ENCODE measurements at regions not wholly inside any gene's neighbourhood (a gene's known extent, or its start where the extent isn't known, plus 50 kb on each side); places are given as distances from the start of the nearest gene placed in this dataset.
"Not testable (repeated sequence)": the region's sequence is repeated elsewhere in the genome, so short reads cannot be mapped to it uniquely, and the experiment has no call there.

DNA sequence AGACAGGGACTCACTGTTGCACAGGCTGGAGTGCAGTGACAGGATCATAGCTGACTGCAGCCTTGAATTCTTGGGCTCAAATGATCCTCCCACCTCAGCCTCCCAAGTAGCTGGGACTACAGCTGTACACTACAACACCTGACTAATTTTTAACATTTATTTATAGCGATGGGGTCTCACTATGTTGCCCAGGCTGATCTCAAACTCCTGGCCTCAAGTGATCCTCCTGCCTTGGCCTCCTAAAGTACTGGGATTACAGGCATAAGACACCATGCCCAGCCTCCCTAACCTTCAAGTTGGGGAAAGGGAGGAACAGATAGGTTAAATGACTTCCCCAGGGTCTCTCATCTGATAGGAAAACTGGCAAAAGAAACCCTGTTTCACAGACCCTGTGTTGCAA, 919.5 kb downstream of the TYW1 start:
- DNase-seq (ENCODE audit: low read depth), result not testable (repeated sequence)

DNA sequence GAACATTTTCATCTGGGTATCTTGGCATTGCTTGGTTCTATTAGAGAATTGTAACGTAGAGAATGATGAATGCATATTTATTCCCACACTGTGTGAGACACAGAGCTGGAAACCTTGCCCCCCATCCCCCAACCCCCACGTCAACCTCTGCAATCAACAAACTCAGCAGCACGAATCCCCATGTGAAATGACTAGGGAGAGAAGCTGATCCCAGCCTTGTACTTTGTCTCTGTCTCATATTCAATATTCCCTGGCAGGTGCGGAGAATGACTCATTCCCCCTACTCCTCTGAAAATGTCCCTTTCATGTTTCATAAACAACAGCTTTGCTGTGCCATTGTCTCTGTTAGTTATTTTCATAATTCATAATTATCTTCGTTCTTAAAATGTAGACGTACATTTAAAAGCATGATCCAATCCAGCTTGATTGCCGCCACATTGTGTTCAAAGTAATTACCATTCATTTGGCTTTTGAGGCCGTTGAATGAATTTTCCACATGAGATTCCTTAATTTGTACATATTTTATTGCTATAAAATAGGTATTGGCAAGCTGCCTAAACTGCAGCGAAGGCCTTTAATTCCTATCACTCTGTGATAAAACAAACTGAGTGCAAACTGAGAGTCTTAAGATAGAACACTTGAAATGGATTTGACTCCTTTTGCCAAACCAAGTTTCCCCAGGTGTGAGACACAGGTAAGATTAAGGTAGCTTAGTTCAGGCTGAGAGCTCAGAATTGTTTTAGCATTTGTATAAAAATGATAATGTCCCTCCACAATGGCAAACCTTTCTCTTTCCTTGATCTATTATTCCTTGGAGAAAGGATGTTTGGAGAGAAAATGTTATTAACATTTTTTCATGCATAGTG, 920.2 kb downstream of the TYW1 start:
- DNase-seq (ENCODE audit: low read depth), result no peak

DNA sequence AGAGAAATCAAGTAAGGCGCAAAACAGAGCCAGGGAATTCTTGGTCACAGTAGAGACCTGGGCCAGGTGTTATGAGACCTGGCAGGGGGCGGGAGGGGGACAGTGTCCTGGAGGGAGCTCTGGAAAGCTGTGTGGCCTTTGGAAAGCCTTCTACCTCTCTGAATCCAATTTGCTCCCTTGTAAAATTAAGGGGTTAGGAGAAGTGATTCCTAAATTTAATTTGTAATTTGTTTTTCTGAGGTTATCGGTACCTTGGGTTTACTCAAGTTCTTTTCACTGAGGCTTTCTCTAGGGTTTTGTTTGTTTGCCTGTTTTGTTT, 920.8 kb downstream of the TYW1 start:
- DNase-seq (ENCODE audit: low read depth), result no peak

GRCh38 chr7:67918158-67918557, 921.5 kb downstream of the TYW1 start:
- DNase-seq (ENCODE audit: low read depth), result no peak

- DNase-seq (ENCODE audit: low read depth), result no peak
These were observed 926.7 kb downstream of the TYW1 start for GRCh38 chr7:67923286-67923685.

DNA sequence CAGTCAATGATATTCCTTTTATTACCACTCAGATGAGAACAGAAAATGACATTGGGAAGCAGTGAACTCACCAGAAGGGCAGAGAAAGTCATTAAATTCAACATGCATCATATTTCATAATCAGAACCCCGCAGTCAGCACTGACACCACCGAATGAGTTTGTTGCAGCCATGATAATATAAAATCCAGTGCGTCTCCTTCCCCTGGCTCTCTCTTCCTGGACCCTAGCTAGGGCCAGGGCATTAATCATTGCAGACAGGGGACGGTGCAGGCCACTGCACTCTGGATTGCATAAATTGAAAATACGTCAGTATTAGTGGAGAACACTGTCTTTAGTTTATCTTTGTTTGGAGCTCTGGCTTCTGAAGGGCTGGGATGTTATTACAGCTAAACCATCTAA, 931.5 kb downstream of the TYW1 start:
- no peak for DNase-seq (ENCODE audit: low read depth)

DNA sequence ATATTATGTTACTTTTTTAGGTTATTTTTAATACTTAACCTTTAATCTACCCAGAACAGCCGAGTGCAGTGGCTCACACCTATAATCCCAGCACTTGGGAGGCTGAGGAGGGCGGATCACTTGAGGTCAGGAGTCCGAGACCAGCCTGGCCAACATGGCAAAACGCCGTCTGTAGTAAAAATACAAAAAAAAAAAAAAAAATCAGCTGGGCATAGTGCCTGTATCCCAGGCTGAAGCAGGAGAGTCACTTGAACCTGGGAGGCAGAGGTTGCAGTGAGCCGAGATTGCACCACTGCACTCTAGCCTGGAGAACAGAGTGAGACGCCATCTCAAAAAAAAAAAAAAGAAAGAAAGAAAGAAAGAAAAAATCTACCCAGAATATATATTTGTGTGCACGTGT, 939.8 kb downstream of the TYW1 start:
- not testable (repeated sequence) for DNase-seq (ENCODE audit: low read depth)

GRCh38 chr7:67940400-67940799, 943.8 kb downstream of the TYW1 start:
- DNase-seq (ENCODE audit: low read depth), result no peak

- DNase-seq (ENCODE audit: low read depth), result no peak
These were observed 950.6 kb downstream of the TYW1 start for GRCh38 chr7:67947191-67947590.

DNA sequence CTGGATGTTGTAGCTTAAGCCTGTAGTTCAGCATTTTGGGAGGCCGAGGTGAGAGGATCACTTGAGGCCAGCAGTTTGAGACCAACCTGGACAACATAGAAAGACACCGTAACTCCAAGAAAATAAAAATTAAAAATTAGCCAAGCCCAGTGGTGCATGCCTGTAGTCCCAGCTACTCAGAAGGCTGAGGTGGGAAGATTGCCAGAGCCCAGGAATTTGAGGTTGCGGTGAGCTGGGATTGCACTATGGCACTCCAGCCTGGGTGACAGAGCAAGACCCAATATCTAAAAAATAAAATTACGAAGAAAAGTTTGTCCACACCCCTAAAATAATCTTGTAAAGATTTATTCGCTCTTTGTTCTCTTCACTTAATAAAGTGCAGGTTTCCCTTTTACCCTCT, 951.0 kb downstream of the TYW1 start:
- no peak for DNase-seq (ENCODE audit: low read depth)

DNA sequence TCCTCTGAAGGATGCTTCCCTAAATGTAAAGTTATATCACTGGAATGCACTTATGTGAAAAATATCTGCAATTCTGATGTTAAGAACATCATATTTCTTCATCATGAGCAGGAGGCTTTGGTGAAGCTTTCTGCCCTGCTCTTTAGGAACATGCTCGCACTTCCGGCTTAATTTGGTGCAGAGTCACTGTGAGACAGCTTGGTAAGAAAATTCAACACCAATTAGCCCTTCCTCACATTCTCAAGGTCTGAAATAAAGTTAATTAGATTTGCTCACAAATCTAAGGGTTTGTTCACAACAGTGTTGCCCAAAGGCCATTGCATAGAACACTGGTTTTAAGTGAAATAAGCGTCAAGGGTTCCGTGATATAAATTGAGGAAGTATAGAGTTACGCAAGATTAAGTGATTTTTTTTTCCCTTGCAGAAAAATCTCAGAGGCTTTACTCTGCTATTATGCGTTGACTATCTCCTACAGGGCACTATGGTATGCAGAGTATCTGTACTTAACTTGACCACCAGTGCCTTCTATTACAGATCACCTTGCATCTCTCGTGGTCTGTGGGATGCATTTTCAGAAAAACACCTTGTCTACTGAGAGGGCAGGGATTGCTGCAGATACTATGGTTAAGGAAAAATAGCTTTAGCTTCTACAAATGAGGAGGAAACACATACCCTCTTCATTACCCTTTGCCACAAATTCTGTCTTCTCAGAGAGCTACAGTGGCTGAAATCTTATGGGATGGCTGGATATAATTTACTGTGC, 953.9 kb downstream of the TYW1 start:
- DNase-seq (ENCODE audit: low read depth), result no peak

DNA sequence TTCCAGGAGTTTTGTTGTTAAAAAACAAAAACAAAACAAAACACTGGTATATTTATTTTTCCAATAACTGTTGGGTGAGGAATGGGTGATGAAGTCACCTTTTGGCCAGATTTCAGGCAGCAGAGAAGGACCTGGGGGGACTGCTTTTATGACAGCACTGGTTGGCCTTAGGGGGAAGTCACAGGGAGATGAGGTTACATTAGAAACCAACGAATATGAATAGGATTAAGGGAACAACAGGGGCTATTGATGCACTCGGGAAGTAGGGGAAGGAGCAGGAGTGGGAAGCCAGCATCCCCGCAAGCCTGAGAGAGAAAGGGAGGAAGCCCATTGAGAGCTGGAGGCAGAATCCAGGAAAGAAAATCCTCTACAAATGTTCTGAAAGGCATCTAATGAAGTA, 958.4 kb downstream of the TYW1 start:
- no peak for DNase-seq (ENCODE audit: low read depth)

- DNase-seq (ENCODE audit: low read depth), result no peak
These were observed 966.2 kb downstream of the TYW1 start for GRCh38 chr7:67962863-67963262.

DNA sequence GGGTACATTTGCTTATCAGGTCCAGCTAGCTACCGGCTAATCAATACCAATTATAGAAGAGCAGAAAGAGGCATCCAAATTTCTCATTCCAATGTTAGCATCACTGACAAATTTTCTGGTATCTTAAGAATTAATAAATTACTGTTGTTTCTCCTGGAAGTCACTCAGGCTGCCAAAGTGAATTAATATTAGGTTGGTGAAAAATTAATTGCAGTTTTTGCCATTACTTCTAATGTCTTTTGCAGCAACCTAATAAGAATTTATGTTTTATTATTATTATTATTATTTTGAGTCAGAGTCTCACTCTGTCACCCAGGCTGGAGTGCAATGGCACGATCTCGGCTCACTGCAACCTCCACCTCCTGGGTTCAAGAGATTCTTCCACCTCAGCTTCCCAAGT, 979.9 kb downstream of the TYW1 start:
- DNase-seq (ENCODE audit: low read depth), result no peak

DNA sequence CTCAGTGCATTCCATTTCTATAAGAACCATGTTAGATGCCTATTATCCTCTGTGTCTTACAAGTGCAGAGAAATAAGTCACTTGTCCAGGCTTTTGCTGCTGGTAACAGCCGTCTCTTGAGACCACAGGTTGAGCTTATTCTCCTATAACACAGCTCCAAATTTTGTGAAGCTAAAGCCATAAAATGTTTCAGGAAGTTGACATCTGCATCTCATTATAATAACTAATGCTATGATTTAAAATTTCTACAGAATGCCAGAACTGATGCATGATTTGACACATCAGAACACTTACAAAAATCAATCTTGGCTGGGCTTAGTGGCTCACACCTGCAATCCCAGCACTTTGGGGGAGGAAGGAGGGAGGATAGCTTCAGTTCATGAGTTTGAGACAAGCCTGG, 986.9 kb downstream of the TYW1 start:
- no peak for DNase-seq (ENCODE audit: low read depth)

DNA sequence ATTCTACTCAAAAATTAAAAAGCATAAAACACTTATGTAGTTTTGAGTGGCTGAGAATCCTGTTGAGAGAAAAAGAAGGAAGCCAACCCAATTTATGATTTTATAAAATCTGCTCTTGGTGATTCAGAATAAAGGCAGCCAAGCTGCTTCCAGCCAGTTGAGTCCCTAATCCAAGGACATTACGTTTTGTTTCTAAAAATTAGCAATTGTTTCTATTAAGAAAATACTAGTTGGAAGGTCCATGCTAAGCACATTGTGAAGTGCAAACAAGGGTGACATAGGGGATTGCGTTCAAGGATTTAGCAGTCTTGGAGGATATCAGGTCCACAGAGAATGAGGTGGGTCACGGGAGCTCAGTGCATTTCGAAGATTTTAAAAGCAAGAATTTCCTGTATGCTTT, 987.7 kb downstream of the TYW1 start:
- no peak for DNase-seq (ENCODE audit: low read depth)

DNA sequence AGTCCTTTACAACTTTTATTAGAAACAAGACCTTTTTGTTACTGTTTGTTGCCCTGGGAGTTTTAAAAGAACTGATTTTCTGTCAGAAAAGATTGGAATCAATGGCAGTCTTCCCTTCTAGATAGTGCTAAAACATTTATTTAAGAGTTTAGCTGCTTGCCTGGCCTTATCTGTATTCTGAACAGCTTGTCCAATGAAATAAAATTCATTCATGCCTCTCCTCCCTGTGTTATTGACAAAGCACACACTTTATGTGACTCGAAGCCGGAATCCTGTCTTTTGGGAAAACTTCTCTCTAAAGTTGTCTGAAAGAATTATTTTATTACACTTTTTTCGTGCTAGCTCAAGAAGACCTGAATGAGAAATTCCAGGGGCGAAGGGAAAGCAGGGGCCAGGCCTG, 992.5 kb downstream of the TYW1 start:
- no peak for DNase-seq (ENCODE audit: low read depth)

GRCh38 chr7:67990003-67990402, 993.4 kb downstream of the TYW1 start:
- no peak for DNase-seq (ENCODE audit: low read depth)

GRCh38 chr7:67990716-67991115, 994.1 kb downstream of the TYW1 start:
- DNase-seq (ENCODE audit: low read depth), result no peak

DNA sequence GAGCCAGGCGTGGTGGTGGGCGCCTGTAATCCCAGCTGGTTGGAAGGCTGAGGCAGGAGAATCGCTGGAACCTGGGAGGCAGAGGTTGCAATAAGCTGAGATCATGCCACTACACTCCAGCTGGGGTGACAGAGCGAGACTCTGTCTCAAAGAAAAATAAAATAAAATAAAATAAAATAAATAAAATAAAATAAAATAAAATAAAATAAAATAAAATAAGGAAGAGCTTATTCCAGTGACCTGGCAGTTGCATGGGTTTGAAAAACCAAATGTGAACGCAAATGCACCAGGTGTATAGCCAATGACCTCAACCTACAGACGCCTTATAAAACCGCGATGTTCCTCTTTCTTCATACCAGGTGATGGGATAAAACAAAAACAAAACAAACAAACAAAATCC, 995.7 kb downstream of the TYW1 start:
- DNase-seq (ENCODE audit: low read depth), result no peak

- DNase-seq (ENCODE audit: low read depth), result no peak
These were observed 1009.4 kb downstream of the TYW1 start for GRCh38 chr7:68005992-68006391.

DNA sequence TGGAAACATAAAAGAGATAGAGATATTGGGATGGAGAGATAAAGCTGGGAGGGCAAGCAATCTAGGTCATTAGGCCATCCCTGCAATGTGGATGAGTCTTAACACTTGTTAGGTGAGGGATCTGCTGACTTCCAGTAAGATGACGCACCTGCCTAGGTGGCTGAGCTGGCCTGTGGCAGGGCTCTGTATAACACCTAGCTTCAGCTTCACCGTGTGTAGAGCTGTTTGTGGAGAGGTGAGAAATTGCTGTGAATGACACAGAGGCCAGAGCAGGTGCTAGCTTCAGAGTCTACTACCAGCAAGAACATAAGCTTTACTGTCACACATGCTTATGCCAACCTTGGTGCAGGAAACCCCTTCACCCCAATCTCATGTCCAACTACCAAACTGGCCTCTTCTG, 1010.0 kb downstream of the TYW1 start:
- DNase-seq (ENCODE audit: low read depth), result no peak

- no peak for DNase-seq (ENCODE audit: low read depth)
These were observed 1013.1 kb downstream of the TYW1 start for GRCh38 chr7:68009716-68010115.
